Keratinocyte (primary cell): ENCODE measurements at regions not wholly inside any gene's neighbourhood (a gene's known extent, or its start where the extent isn't known, plus 50 kb on each side); places are given as distances from the start of the nearest gene placed in this dataset.

Source experiments
- DNase-seq: peaks from one replicate; pipeline ENCODE4 v3.0.0-alpha.2; 2011; ENCODE audit warnings: low read depth, missing footprints, low spot score
- FAIRE-seq: peaks from 2 replicates; lab custom pipeline; 2011; peaks lifted over from hg19 to GRCh38; lab: Jason Lieb, UNC
- H2AFZ ChIP-seq: 2 replicates; pipeline ENCODE4 v1.6.0; 2012; ENCODE audit warnings: low read length, control low read depth, inconsistent platforms; ENCODE audit not compliant: control insufficient read depth
- H3K27ac ChIP-seq: 2 replicates; pipeline ENCODE4 v1.5.1; 2011; ENCODE audit warnings: low read length; ENCODE audit not compliant: control insufficient read depth, insufficient read depth
- H3K27me3 ChIP-seq: 3 replicates; pipeline ENCODE4 v1.6.0; 2011; ENCODE audit warnings: low read length; ENCODE audit not compliant: control insufficient read depth, insufficient read depth; ENCODE audit errors: extremely low read depth
- H3K36me3 ChIP-seq, 2 experiments: 2 replicates in 1 of 2; 3 replicates in 1 of 2; pipeline ENCODE4 v1.5.1; 2011; ENCODE audit warnings: low read length in 2 of 2, mild to moderate bottlenecking in 1 of 2; ENCODE audit not compliant: control insufficient read depth in 2 of 2, insufficient read depth in 2 of 2; ENCODE audit errors: extremely low read depth in 1 of 2
- H3K4me1 ChIP-seq: 3 replicates; pipeline ENCODE4 v1.5.1; 2011; ENCODE audit warnings: low read length; ENCODE audit not compliant: control insufficient read depth, insufficient read depth; ENCODE audit errors: extremely low read depth
- H3K4me2 ChIP-seq: 3 replicates; pipeline ENCODE4 v1.6.0; 2011; ENCODE audit warnings: low read depth, low read length; ENCODE audit not compliant: control insufficient read depth, insufficient read depth; ENCODE audit errors: extremely low read depth
- H3K4me3 ChIP-seq, 3 experiments: fragments of 200-600 bp in 1 of 3; sonication (generic) in 1 of 3; 2 replicates in 2 of 3; 3 replicates in 1 of 3; pipeline ENCODE4 v1.5.1; 2011 to 2016; ENCODE audit warnings: low read length in 3 of 3, mild to moderate bottlenecking in 3 of 3, control low read depth in 2 of 3, inconsistent platforms in 1 of 3, low read depth in 1 of 3, mixed read lengths in 1 of 3, mixed run types in 1 of 3, moderate library complexity in 1 of 3; ENCODE audit not compliant: control insufficient read depth in 2 of 3, insufficient read depth in 2 of 3; ENCODE audit errors: extremely low read depth in 1 of 3
- H3K79me2 ChIP-seq: 2 replicates; pipeline ENCODE4 v1.6.0; 2012; ENCODE audit warnings: low read length; ENCODE audit not compliant: control insufficient read depth, insufficient read depth
- H3K9ac ChIP-seq: 3 replicates; pipeline ENCODE4 v1.6.0; 2011; ENCODE audit warnings: low read length; ENCODE audit not compliant: control insufficient read depth, insufficient read depth; ENCODE audit errors: extremely low read depth
- H3K9me1 ChIP-seq: 3 replicates; pipeline ENCODE4 v1.6.0; 2011; ENCODE audit warnings: low read length; ENCODE audit not compliant: control insufficient read depth, insufficient read depth; ENCODE audit errors: extremely low read depth
- H3K9me3 ChIP-seq: 2 replicates; pipeline ENCODE4 v1.5.1; 2012; ENCODE audit warnings: low read depth, low read length; ENCODE audit not compliant: control insufficient read depth
- H4K20me1 ChIP-seq: 3 replicates; pipeline ENCODE4 v1.6.0; 2011; ENCODE audit warnings: low read length; ENCODE audit not compliant: control insufficient read depth, insufficient read depth; ENCODE audit errors: extremely low read depth
- EZH2 ChIP-seq: IDR thresholded peaks from one replicate; pipeline ENCODE4 v1.6.1; 2012; ENCODE audit warnings: inconsistent platforms, mild to moderate bottlenecking, low read length, moderate library complexity
- dilution Hi-C: fragments of 300-500 bp; cut with MboI; formaldehyde crosslinking; loops from one replicate; pipeline ENCODE4 v1.7.0; 2020; ENCODE audit warnings: low sequenced_read_pairs; ENCODE audit not compliant: extremely low pct_ligation_motif_present
- TF ChIP-seq, protein P1 (sequence below), 3 experiments: IDR thresholded peaks in 1 of 3; conservative IDR thresholded peaks in 1 of 3; optimal IDR thresholded peaks in 1 of 3; 2 replicates in 2 of 3; 3 replicates in 1 of 3; pipeline versions ENCODE3 to v1.5.1; 2011; ENCODE audit warnings: low read length in 3 of 3, mild to moderate bottlenecking in 3 of 3, moderate library complexity in 2 of 3, control low read depth in 1 of 3, inconsistent platforms in 1 of 3; ENCODE audit not compliant: insufficient read depth in 2 of 3; ENCODE audit errors: extremely low read depth in 1 of 3

DNA sequence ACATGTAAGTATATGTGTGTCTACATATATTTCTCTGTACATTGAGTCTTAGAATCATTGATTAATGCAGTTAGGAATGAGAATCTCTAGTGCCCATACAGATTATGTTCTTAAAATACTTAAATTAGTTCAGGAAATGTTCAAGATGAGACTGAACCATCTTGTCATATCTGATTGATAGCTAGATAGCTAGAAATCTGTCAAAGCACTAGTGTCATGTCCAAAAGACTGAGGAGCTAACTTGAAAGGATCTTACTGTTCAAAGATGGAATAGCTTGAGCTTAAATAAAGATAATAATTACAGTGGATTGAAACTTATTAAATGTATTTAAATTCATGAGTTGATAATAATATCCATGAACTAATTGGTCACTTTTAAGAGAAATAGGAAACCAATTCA, 191.7 kb upstream of the TCF21 start:
- H2AFZ ChIP-seq: no peak overlapping the region
- H3K4me3 ChIP-seq: no peak overlapping the region
- no peaks in the 10 kb centered on the region for H4K20me1 ChIP-seq
- no peaks in the 10 kb centered on the region for H3K9me3 ChIP-seq
- no peak overlapping the region for H3K9ac ChIP-seq
- FAIRE-seq (no peak), DNase-seq (no peak)
- H3K36me3 ChIP-seq: no peaks in the 10 kb centered on the region
- H3K4me1 ChIP-seq: no peaks in the 10 kb centered on the region
- H3K27ac ChIP-seq: no peak overlapping the region
- no peaks in the 10 kb centered on the region for H3K9me1 ChIP-seq
- dilution Hi-C loops: no loop called here
- TF ChIP-seq, protein P1, sequence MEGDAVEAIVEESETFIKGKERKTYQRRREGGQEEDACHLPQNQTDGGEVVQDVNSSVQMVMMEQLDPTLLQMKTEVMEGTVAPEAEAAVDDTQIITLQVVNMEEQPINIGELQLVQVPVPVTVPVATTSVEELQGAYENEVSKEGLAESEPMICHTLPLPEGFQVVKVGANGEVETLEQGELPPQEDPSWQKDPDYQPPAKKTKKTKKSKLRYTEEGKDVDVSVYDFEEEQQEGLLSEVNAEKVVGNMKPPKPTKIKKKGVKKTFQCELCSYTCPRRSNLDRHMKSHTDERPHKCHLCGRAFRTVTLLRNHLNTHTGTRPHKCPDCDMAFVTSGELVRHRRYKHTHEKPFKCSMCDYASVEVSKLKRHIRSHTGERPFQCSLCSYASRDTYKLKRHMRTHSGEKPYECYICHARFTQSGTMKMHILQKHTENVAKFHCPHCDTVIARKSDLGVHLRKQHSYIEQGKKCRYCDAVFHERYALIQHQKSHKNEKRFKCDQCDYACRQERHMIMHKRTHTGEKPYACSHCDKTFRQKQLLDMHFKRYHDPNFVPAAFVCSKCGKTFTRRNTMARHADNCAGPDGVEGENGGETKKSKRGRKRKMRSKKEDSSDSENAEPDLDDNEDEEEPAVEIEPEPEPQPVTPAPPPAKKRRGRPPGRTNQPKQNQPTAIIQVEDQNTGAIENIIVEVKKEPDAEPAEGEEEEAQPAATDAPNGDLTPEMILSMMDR (optimal IDR thresholded peaks at IDR 0.05 in 1 of 3, IDR thresholded peaks at IDR 0.05 in 1 of 3, conservative IDR thresholded peaks at IDR 0.05 in 1 of 3; ENCODE audit: extremely low read depth in 1 of 3, insufficient read depth in 2 of 3, low read length in 3 of 3): no peak
- no peak for TF ChIP-seq EZH2
- H3K27me3 ChIP-seq: no peaks in the 10 kb centered on the region
- H3K79me2 ChIP-seq: no peaks in the 10 kb centered on the region
- no peak overlapping the region for H3K4me2 ChIP-seq

DNA sequence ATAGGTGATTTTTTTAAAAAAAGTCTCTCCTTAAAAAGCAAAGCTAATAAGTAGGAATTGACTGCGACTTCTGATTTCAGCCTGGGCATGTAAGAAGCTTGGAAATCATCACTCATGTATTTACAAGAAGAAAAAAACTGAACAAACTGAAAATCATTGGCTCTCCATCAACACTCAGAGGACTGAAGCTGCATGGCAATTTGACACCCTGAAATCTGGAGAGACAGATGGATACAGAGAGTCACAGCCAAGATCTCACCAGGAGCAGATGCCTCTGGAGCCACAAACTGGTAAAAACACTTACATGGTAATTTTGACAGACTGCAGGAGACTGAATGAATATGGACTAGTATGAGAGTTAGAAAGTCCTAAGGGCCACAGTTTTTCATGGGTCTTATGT, 191.2 kb upstream of the TCF21 start:
- H3K9me3 ChIP-seq: no peaks in the 10 kb centered on the region
- no peak for DNase-seq
- H2AFZ ChIP-seq: no peak overlapping the region
- H3K4me3 ChIP-seq: no peak overlapping the region
- FAIRE-seq: no peak
- no peaks in the 10 kb centered on the region for H3K36me3 ChIP-seq
- H3K9me1 ChIP-seq: no peaks in the 10 kb centered on the region
- dilution Hi-C loops: no loop called here
- H3K4me1 ChIP-seq: no peaks in the 10 kb centered on the region
- no peak overlapping the region for H3K27ac ChIP-seq
- H4K20me1 ChIP-seq: no peaks in the 10 kb centered on the region
- H3K27me3 ChIP-seq: no peaks in the 10 kb centered on the region
- TF ChIP-seq EZH2: no peak
- TF ChIP-seq, protein P1 (optimal IDR thresholded peaks at IDR 0.05 in 1 of 3, IDR thresholded peaks at IDR 0.05 in 1 of 3, conservative IDR thresholded peaks at IDR 0.05 in 1 of 3; ENCODE audit: extremely low read depth in 1 of 3, insufficient read depth in 2 of 3, low read length in 3 of 3): no peak
- no peaks in the 10 kb centered on the region for H3K79me2 ChIP-seq
- no peak overlapping the region for H3K4me2 ChIP-seq
- no peak overlapping the region for H3K9ac ChIP-seq
